GM23248 (cell line): ENCODE measurements at regions not wholly inside any gene's neighbourhood (a gene's known extent, or its start where the extent isn't known, plus 50 kb on each side); places are given as distances from the start of the nearest gene placed in this dataset.

ENCODE experiments used
- EZH2 ChIP-seq: fragments of 200-600 bp; sonication (generic); IDR thresholded peaks from 2 replicates; pipeline ENCODE4 v1.6.1; 2018; ENCODE audit warnings: antibody characterized with exemption, mild to moderate bottlenecking; ENCODE audit not compliant: insufficient read depth, poor library complexity, severe bottlenecking
- EZH2phosphoT487 ChIP-seq: fragments of 200-600 bp; sonication (generic); IDR thresholded peaks from 2 replicates; pipeline ENCODE4 v1.6.1; 2018; ENCODE audit warnings: antibody characterized with exemption, moderate library complexity, mild to moderate bottlenecking, low read depth; ENCODE audit not compliant: insufficient read depth

GRCh38 chr19:23531231-23531790 lies 136.0 kb upstream of the ZNF91 start:
- no peak for TF ChIP-seq EZH2
- TF ChIP-seq EZH2phosphoT487 = no peak
